IMR-90 (cell line): ENCODE measurements at regions not wholly inside any gene's neighbourhood (a gene's known extent, or its start where the extent isn't known, plus 50 kb on each side); places are given as distances from the start of the nearest gene placed in this dataset.

Experiments
- ATAC-seq: fragments of 200-7000 bp; cut with Tn5 transposase; 2 replicates; pipeline ENCODE4 v1.9.1; 2020; ENCODE audit warnings: low read depth, mild to moderate bottlenecking, moderate library complexity
- BruUV-seq: library from RNA; stranded (reverse); fragments of 400-500 nt; replicated peaks from 2 replicates; lab custom pipeline; 2021; lab: Mats Ljungman, UMichigan
- CTCF ChIA-PET: fragments of 300-600 bp; formaldehyde crosslinking; extraction: SDS; loops from one replicate; lab custom pipeline; 2021; ENCODE audit warnings: antibody characterized with exemption; lab: Yijun Ruan, JAX
- POLR2A ChIA-PET: fragments of 300-600 bp; sonication (Branson Sonifier 250); formaldehyde crosslinking; loops from one replicate; lab custom pipeline; 2022; ENCODE audit warnings: antibody characterized with exemption; ENCODE audit not compliant: unreplicated experiment; lab: Charles Lee
- DNase-seq: peaks from one replicate; pipeline ENCODE4 v3.0.0; 2013
- H2AFZ ChIP-seq: replicated peaks from 2 replicates; pipeline ENCODE3; 2013; ENCODE audit warnings: low read length, mild to moderate bottlenecking; ENCODE audit not compliant: poor library complexity
- H2AK5ac ChIP-seq: 2 replicates; pipeline ENCODE4 v1.6.1; 2013; ENCODE audit warnings: low read depth, low read length, inconsistent platforms
- H2AK9ac ChIP-seq: replicated peaks from 2 replicates; pipeline ENCODE3; 2013; ENCODE audit warnings: mild to moderate bottlenecking, low read depth, low read length, moderate library complexity; ENCODE audit not compliant: poor library complexity
- H2BK120ac ChIP-seq: 2 replicates; pipeline ENCODE4 v1.6.1; 2013; ENCODE audit warnings: low read depth, low read length, inconsistent platforms
- H2BK15ac ChIP-seq: 3 replicates; pipeline ENCODE4 v1.6.1; 2013; ENCODE audit warnings: low read depth, low read length, inconsistent platforms
- H2BK20ac ChIP-seq: 2 replicates; pipeline ENCODE4 v1.6.1; 2013; ENCODE audit warnings: low read depth, mild to moderate bottlenecking, inconsistent platforms, low read length, moderate library complexity
- H2BK5ac ChIP-seq: 2 replicates; pipeline ENCODE4 v1.6.1; 2013; ENCODE audit warnings: mild to moderate bottlenecking, low read depth, low read length, inconsistent platforms; ENCODE audit not compliant: poor library complexity, severe bottlenecking
- H3K14ac ChIP-seq: replicated peaks from 2 replicates; pipeline ENCODE4 v1.6.1; 2013; ENCODE audit warnings: low read depth, low read length, inconsistent platforms
- H3K18ac ChIP-seq: 2 replicates; pipeline ENCODE4 v1.6.1; 2013; ENCODE audit warnings: low read depth, low read length, control low read depth
- H3K23ac ChIP-seq: 2 replicates; pipeline ENCODE4 v1.6.1; 2013; ENCODE audit warnings: low read depth, low read length, inconsistent platforms
- H3K27ac ChIP-seq: 2 replicates; pipeline ENCODE4 v1.5.1; 2013; ENCODE audit warnings: mild to moderate bottlenecking, control low read depth, low read length; ENCODE audit not compliant: insufficient read depth
- H3K27me3 ChIP-seq: 2 replicates; pipeline ENCODE4 v1.6.1; 2013; ENCODE audit warnings: low read length; ENCODE audit not compliant: control insufficient read depth, insufficient read depth
- H3K36me3 ChIP-seq: 2 replicates; pipeline ENCODE4 v1.6.1; 2013; ENCODE audit warnings: low read length, mixed read lengths; ENCODE audit not compliant: control insufficient read depth, insufficient read depth
- H3K4ac ChIP-seq: 2 replicates; pipeline ENCODE4 v1.6.1; 2013; ENCODE audit warnings: low read depth, low read length, inconsistent platforms
- H3K4me1 ChIP-seq: 2 replicates; pipeline ENCODE4 v1.6.1; 2013; ENCODE audit warnings: low read length, mixed read lengths; ENCODE audit not compliant: control insufficient read depth, insufficient read depth
- H3K4me2 ChIP-seq: 2 replicates; pipeline ENCODE4 v1.6.1; 2013; ENCODE audit warnings: low read depth, mild to moderate bottlenecking, control low read depth, low read length, moderate library complexity
- H3K4me3 ChIP-seq: 2 replicates; pipeline ENCODE4 v1.5.1; 2013; ENCODE audit warnings: low read depth, mild to moderate bottlenecking, control low read depth, low read length, moderate library complexity; ENCODE audit not compliant: insufficient read depth
- H3K56ac ChIP-seq: 2 replicates; pipeline ENCODE4 v1.6.1; 2013; ENCODE audit warnings: low read length, inconsistent platforms; ENCODE audit not compliant: insufficient read depth; ENCODE audit errors: extremely low read depth
- H3K79me1 ChIP-seq, 2 experiments: 2 replicates each; pipeline ENCODE4 v1.6.1; 2013; ENCODE audit warnings: low read length in 2 of 2, inconsistent platforms in 1 of 2, low read depth in 1 of 2
- H3K9ac ChIP-seq: 2 replicates; pipeline ENCODE4 v1.6.1; 2013; ENCODE audit warnings: low read depth, low read length, control low read depth
- H3K9me1 ChIP-seq: 2 replicates; pipeline ENCODE4 v1.6.1; 2013; ENCODE audit warnings: low read length, inconsistent platforms; ENCODE audit not compliant: insufficient read depth
- H3K9me3 ChIP-seq: 2 replicates; pipeline ENCODE4 v1.6.1; 2013; ENCODE audit warnings: low read length; ENCODE audit not compliant: control insufficient read depth, insufficient read depth
- H4K20me1 ChIP-seq: 2 replicates; pipeline ENCODE4 v1.6.1; 2013; ENCODE audit warnings: low read length, inconsistent platforms; ENCODE audit not compliant: insufficient read depth
- H4K5ac ChIP-seq: 2 replicates; pipeline ENCODE4 v1.6.1; 2013; ENCODE audit warnings: mild to moderate bottlenecking, low read depth, low read length, control low read depth
- H4K8ac ChIP-seq, 2 experiments: 2 replicates each; pipeline ENCODE4 v1.6.1; 2013; ENCODE audit warnings: low read depth in 2 of 2, low read length in 2 of 2, control low read depth in 1 of 2, inconsistent platforms in 1 of 2
- H4K91ac ChIP-seq: 2 replicates; pipeline ENCODE4 v1.6.1; 2013; ENCODE audit warnings: low read depth, low read length, inconsistent platforms; ENCODE audit not compliant: insufficient read depth
- BHLHE40 ChIP-seq: fragments of 150-350 bp; IDR thresholded peaks from 2 replicates; pipeline ENCODE4 v1.6.1; 2016; ENCODE audit warnings: mild to moderate bottlenecking, low read depth, low read length
- CEBPB ChIP-seq: IDR thresholded peaks from 2 replicates; pipeline ENCODE4 v1.6.1; 2012; ENCODE audit warnings: low read depth, low read length, improper control_type of control experiment
- CHD1 ChIP-seq: IDR thresholded peaks from 2 replicates; pipeline ENCODE4 v1.6.1; 2012; ENCODE audit warnings: low read depth, low read length, improper control_type of control experiment
- ELK1 ChIP-seq: fragments of 150-350 bp; IDR thresholded peaks from 2 replicates; pipeline ENCODE4 v1.6.1; 2016; ENCODE audit warnings: low read depth, mild to moderate bottlenecking, low read length, moderate library complexity, borderline replicate concordance
- FOS ChIP-seq: fragments of 150-350 bp; IDR thresholded peaks from 2 replicates; pipeline ENCODE4 v1.6.1; 2016; ENCODE audit warnings: low read depth, low read length
- MAFK ChIP-seq: IDR thresholded peaks from 2 replicates; pipeline ENCODE4 v1.6.1; 2012; ENCODE audit warnings: low read depth, low read length, improper control_type of control experiment
- MAZ ChIP-seq: IDR thresholded peaks from 2 replicates; pipeline ENCODE4 v1.6.1; 2012; ENCODE audit warnings: low read depth, mild to moderate bottlenecking, low read length, improper control_type of control experiment, moderate library complexity, borderline replicate concordance
- MXI1 ChIP-seq: IDR thresholded peaks from 2 replicates; pipeline ENCODE4 v1.6.1; 2012; ENCODE audit warnings: low read depth, mild to moderate bottlenecking, low read length, moderate library complexity, borderline replicate concordance
- NFE2L2 ChIP-seq: fragments of 150-350 bp; IDR thresholded peaks from 2 replicates; pipeline ENCODE4 v1.6.1; 2016; ENCODE audit warnings: low read depth, mild to moderate bottlenecking, low read length
- POLR2A ChIP-seq: IDR thresholded peaks from 2 replicates; pipeline ENCODE4 v1.6.1; 2012; ENCODE audit warnings: mild to moderate bottlenecking, low read depth, low read length
- RAD21 ChIP-seq: IDR thresholded peaks from 2 replicates; pipeline ENCODE4 v1.6.1; 2012; ENCODE audit warnings: low read length, improper control_type of control experiment
- RCOR1 ChIP-seq: IDR thresholded peaks from 2 replicates; pipeline ENCODE4 v1.6.1; 2012; ENCODE audit warnings: mild to moderate bottlenecking, low read length, improper control_type of control experiment; ENCODE audit not compliant: insufficient replicate concordance
- RFX5 ChIP-seq: IDR thresholded peaks from 2 replicates; pipeline ENCODE4 v1.8.0; 2012; ENCODE audit warnings: low read depth, mild to moderate bottlenecking, low read length, moderate library complexity
- SMC3 ChIP-seq: fragments of 150-350 bp; IDR thresholded peaks from 2 replicates; pipeline ENCODE4 v1.6.1; 2016; ENCODE audit warnings: low read depth, mild to moderate bottlenecking, antibody characterized with exemption, low read length, moderate library complexity
- USF2 ChIP-seq: fragments of 150-350 bp; IDR thresholded peaks from 2 replicates; pipeline ENCODE4 v1.6.1; 2017; ENCODE audit warnings: mild to moderate bottlenecking, antibody characterized with exemption, low read length, low read depth
- WGBS, 2 experiments: methylation state at CpG; one replicate each; pipeline versions ENCODE4 v1.1.5 to v1.1.7; 2013; ENCODE audit warnings: missing lambda C conversion rate in 2 of 2; ENCODE audit not compliant: insufficient read length in 1 of 2; ENCODE audit errors: extremely low coverage in 2 of 2; 5-methylcytosine and 5-hydroxymethylcytosine counted together
- dilution Hi-C: fragments of 300-500 bp; cut with HindIII; formaldehyde crosslinking; loops from one replicate; pipeline ENCODE4 v1.14.3; 2018; ENCODE audit warnings: low sequenced_read_pairs; ENCODE audit not compliant: unreplicated experiment
- in situ Hi-C: fragments of 300-500 bp; cut with MboI; formaldehyde crosslinking; loops from 3 replicates; pipeline ENCODE4 v1.14.3; 2019; ENCODE audit warnings: low sequenced_read_pairs, inconsistent platforms, mixed read lengths
- intact Hi-C: fragments of 100-400 bp; cut with micrococcal nuclease; formaldehyde crosslinking; loops from 2 replicates; pipeline ENCODE4 v1.10.0; 2022
- TF ChIP-seq, protein P1 (sequence below): conservative IDR thresholded peaks from 2 replicates; pipeline ENCODE4 v1.5.1; 2012; ENCODE audit warnings: mild to moderate bottlenecking, low read depth, low read length, improper control_type of control experiment

DNA sequence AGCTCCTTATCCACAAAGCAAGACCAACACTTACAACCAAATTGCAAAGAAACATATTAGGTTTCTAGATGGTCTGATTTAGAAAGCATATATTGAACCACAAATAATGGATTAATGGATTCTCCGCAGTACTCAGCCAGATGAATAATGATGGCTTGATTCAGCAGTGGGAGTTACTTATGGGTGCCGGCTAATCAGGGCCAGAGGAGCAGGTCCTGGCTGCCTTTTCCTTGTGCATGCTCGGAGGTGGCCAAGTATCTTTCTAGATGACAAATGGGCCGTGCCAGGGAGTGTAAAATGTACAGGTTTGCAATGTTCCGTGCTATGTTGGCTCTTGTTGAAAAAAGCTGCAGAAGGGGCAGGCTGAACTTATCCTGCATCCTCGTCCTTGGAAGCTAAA is 70.2 kb downstream of the VCX3A start:
- Histone ChIP-seq H2BK120ac (no peak overlapping the region), H2AFZ (no peak overlapping the region), H2AK9ac (no peak overlapping the region), H3K14ac (no peak overlapping the region), H3K4me1 (no peaks in the 10 kb centered on the region), H4K5ac (no peak overlapping the region), H3K4ac (no peak overlapping the region), H3K23ac (no peak overlapping the region), H2BK20ac (no peak overlapping the region), H2BK5ac (no peak overlapping the region), H3K79me1 (no peaks in the 10 kb centered on the region), H4K91ac (no peak overlapping the region), H3K4me3 (no peak overlapping the region), H4K8ac (no peak overlapping the region), H3K9ac (no peak overlapping the region), H3K9me1 (no peaks in the 10 kb centered on the region), H2BK15ac (no peak overlapping the region), H3K18ac (no peak overlapping the region), H4K20me1 (no peaks in the 10 kb centered on the region), H3K9me3 (peaks cover 10% of the 10 kb centered on the region), H3K56ac (no peak overlapping the region), H3K27ac (no peak overlapping the region), H3K27me3 (no peaks in the 10 kb centered on the region), H2AK5ac (no peak overlapping the region), H3K4me2 (no peak overlapping the region), H3K36me3 (no peaks in the 10 kb centered on the region)
- TF ChIP-seq RCOR1 (no peak), SMC3 (no peak), POLR2A (no peak), RFX5 (no peak), MAZ (no peak), RAD21 (no peak), USF2 (no peak), NFE2L2 (no peak), CEBPB (no peak), MAFK (no peak), BHLHE40 (no peak), CHD1 (no peak), ELK1 (no peak), FOS (no peak), MXI1 (no peak)
- TF ChIP-seq, protein P1, sequence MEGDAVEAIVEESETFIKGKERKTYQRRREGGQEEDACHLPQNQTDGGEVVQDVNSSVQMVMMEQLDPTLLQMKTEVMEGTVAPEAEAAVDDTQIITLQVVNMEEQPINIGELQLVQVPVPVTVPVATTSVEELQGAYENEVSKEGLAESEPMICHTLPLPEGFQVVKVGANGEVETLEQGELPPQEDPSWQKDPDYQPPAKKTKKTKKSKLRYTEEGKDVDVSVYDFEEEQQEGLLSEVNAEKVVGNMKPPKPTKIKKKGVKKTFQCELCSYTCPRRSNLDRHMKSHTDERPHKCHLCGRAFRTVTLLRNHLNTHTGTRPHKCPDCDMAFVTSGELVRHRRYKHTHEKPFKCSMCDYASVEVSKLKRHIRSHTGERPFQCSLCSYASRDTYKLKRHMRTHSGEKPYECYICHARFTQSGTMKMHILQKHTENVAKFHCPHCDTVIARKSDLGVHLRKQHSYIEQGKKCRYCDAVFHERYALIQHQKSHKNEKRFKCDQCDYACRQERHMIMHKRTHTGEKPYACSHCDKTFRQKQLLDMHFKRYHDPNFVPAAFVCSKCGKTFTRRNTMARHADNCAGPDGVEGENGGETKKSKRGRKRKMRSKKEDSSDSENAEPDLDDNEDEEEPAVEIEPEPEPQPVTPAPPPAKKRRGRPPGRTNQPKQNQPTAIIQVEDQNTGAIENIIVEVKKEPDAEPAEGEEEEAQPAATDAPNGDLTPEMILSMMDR = no peak
- CTCF ChIA-PET = interaction anchor here (0.6 kb wide), 1 partner anchor 523 kb away, joined by 3 read pairs; no protein-coding TSS in a partner anchor
- no CpG with 5 or more reads among the region's 6 CpGs for WGBS, 2 experiments
- intact Hi-C loops (no loop called here), in situ Hi-C loops (no loop called here), dilution Hi-C loops (no loop called here)
- no peak for DNase-seq
- no TSS peak for BruUV-seq
- ATAC-seq = no peak
- POLR2A ChIA-PET = no interaction called here
